Islet precursor cell (in vitro differentiated cells): ENCODE measurements at regions not wholly inside any gene's neighbourhood (a gene's known extent, or its start where the extent isn't known, plus 50 kb on each side); places are given as distances from the start of the nearest gene placed in this dataset.
"Not testable (repeated sequence)": the region's sequence is repeated elsewhere in the genome, so short reads cannot be mapped to it uniquely, and the experiment has no call there.

Experiments used
- DNase-seq: peaks from one replicate; pipeline ENCODE4 v3.0.0-alpha.2; 2018

DNA sequence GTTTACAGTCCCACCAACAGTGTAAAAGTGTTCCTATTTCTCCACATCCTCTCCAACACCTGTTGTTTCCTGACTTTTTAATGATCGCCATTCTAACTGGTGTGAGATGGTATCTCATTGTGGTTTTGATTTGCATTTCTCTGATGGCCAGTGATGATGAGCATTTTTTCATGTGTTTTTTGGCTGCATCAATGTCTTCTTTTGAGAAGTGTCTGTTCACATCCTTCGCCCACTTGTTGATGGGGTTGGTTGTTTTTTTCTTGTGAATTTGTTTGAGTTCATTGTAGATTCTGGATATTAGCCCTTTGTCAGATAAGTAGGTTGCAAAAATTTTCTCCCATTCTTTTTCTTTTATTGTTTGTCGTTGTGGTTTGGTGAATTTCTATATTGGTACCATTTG lies 242.5 kb downstream of the LRIG3 start:
- not testable (repeated sequence) for DNase-seq

DNA sequence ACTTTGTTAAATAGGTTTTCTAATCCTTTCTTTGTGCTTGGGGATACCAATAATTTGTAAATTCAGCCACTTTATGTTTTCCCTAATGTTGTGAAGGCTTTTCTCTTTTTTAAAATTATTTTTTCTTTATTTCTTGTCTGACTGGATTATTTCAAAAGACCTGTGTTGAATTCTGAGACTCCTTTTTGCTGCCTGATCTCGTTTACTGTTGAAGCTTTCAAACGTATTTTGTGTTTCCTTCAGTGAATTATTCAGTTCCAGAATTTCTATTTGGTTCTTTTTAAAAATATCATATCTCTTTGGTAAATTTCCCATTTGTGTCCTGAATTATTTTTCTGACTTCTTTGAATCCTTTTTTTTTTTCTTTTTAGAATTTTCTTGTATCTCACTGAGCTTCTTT lies 241.6 kb downstream of the LRIG3 start:
- DNase-seq, result no peak

DNA sequence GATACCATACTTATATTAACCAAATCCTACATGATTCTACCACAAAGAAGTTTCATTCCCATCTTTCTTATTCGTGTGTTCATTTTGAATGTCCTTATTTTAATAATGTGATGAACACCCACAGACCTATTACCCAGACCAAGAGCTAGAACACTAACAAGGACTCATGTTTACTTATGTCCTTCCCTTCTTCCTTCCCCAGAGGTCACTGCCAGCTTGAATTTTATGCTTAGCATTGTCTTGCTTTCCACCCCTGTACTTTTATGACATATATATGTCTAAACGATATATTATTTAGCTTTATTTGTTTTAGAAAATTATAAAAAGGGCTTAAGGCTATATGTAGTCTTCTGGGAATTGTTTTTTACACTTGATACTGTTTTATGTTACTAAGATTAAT lies 238.6 kb downstream of the LRIG3 start:
- no peak for DNase-seq

DNA sequence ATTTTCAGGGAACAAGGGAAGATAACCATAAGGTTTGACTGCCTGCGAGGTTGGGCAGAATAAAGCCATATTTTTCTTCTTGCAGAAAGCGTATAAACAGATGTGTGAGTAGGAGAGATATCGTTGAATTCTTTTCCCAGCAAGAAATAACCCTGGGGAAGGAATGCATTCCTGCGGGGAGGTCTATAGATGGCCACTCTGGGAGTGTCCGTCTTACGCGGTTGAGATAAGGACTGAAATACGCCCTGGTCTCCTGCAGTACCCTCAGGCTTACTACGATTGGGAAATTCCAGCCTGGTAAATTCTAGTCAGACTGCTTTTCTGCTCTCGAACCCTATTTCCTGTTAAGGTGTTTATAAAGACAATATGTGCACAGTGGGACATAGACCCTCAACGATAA lies 225.0 kb downstream of the LRIG3 start:
- no peak for DNase-seq

DNA sequence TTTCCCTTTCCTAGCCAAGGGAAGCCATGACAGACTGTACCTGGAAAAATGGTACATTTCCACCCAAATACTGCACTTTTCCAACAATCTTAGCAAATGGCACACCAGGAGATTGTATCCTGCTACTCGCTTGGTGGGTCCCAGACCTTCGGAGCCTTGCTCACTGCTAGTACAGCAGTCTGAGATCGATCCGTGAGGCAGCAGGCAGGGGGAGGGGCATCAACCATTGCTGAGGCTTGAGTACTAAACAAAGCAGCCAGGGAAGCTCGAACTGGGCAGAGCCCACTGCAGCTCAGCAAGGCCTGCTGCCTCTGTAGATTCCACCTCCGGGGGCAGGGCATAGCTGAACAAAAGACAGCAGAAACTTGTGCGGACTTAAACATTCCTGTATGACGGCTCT lies 218.8 kb downstream of the LRIG3 start:
- no peak for DNase-seq

DNA sequence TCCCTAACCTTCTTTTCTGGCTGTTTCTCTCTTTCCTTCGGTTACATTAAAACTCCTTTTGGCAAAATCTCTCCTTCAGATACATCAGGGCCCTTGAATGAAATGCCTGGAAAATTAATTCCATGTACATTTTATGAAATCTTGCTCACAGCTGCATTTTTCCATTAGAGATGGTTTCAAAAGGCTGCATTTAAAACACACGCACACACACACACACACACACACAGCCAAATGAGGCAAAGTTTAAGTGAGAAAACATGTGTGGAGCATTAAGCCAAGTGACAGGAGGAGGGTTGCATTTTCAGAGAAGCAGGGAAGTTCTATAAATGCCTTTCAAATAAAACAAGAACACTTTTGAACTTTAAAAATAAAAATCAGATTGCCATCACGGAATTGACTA lies 216.4 kb downstream of the LRIG3 start:
- DNase-seq, result no peak

DNA sequence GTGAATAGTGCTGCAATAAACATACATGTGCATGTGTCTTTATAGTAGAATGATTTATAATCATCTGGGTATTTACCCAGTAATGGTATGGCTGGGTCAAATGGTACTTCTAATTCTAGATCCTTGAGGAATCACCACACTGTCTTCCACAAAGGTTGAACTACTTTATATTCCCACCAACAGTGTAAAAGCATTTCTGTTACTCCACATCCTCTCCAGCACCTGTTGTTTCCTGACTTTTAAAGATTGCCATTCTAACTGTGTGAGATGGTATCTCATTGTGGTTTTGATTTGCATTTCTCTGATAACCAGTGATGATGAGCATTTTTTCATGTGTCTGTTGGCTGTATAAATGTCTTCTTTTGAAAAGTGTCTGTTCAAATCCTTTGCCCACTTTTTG lies 215.5 kb downstream of the LRIG3 start:
- DNase-seq, result not testable (repeated sequence)

DNA sequence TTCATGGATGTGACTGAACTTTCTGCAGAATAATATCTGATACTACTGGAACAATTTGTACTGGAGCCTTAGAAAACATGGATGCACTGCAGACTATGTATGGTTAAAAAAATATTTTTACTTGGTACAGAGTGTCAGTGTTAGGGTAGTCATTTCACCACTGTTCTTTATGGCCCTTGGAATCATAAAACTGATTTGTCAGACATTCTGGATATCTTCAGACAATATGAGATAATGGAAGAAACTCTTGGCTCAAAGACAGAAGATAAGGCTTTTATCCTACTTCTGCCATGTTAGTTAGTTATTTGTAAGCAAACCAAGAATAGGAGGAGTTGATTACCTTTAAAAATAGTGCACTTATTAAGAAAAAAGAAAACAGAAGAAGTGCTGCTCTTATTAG lies 209.4 kb downstream of the LRIG3 start:
- DNase-seq, result no peak

DNA sequence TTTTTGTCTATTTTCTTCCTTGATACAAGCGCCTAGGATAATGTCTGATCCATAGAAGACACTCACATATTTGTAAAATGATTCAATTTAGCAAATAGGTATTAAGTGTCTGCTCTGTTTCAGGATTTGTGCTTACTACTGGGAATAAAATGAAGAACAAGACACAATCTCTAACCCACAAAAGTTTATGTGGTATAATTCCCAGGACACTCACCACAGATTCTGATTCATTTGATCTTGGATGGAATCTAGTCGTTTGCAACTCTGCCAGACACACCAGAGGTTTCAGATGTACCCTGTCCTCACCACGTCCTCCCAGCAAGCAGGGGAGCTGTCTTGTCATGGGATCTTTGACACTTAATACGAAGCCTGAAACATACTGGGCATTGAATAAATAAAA lies 208.3 kb downstream of the LRIG3 start:
- DNase-seq, result no peak

DNA sequence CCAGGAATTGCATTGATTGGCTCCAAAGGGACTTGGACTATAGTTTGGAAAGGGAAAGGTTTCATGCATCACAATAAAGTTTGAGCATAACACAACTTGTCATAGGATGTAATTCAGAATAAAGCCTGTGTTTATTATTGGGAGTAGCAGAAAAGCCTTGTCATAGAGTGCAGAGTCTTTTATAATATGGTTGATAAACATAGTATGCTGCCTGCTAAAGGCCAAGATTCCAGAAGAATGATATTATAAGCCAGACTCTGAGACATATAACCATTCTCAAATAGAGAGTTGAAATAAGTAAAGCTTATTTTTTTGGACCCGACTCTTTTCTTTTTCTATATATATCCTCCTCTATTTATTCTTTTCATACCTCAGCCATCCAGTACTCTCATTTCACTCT lies 207.3 kb downstream of the LRIG3 start:
- DNase-seq, result no peak

DNA sequence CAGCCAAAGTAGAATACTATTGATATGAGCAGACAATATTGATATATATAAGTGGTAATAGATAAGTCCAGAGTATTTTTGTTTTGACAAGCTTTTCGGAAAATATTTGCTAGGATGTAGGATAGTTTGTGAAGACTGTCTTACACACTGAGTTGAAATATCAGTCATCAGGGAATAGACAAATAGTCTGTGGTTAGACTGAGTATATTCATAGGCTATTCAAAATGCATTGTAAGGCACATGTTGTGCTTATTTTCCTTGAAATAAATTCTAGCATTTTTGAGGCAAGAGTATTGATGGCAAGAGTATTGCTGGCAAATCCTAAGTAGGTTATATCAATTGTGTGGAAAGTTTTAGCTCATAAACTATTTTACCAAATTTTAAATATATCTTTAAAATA lies 201.1 kb downstream of the LRIG3 start:
- no peak for DNase-seq

DNA sequence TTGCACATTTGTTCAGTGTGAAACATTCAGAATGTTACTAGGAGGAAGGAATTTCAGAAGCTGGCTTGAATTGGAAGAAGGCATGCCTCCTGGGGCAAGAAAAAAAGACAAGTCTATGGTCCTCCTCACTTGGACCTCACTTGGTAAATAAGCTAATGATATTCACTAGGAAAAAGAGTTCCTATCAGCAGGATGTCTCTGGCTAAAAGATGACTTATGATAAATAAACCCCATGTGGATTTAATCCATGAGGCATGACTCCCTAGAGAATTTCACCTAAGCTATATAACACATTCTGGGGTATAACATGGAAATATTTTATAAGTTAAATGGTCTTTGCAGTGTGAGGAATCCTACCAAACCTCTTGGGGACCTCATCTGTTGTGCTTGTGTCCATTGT lies 199.9 kb downstream of the LRIG3 start:
- DNase-seq, result no peak

DNA sequence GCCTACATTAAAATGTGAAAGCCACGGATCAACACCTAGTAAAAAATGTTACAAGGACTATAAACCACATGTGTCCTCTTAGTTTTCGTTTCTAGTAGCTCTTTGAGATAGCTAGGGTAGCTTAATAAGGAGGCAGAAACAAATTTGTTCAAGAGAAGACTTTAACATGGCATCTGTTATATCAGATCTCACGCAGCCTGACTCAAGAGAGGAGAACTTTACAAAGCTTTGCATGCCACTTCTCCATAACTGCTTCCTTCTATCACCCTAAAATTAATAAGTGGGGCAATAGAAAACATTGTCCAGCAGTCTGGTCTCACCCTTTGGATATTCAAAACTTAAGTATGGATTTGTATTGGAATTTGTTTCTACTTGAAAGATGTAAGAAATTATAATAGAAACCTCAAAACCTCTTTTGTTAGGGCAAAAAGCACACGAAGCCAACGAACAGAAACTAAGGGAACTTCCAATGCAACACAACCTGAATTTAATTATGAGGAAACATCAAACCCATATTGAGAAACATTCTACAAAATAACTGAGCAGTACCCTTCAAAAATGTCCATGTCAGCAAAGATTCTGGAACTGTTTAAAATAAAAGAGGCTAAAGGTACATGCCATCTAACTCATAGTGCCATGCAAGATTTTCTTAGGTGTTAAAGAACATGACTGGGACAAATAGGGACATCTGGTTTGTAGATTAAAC lies 194.8 kb downstream of the LRIG3 start:
- DNase-seq, result no peak

DNA sequence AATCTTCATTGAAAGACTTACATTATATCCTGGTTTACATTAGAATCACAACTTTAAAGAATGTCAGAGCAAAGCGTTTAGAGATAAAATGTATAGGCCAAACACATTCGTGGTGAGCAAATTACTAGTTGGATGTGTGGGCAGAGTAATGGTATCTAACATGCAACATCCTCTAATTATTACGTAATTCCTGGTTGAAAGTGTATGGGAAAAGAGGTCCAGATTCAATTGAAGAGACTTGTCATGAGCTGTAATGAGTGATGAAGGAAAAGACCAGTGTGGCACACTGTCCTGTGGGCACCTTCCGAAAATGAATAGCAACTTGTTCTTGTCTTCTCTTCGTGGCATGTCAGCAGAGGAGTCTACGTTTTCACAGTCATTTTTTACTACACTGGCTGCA lies 192.8 kb downstream of the LRIG3 start:
- DNase-seq, result no peak

DNA sequence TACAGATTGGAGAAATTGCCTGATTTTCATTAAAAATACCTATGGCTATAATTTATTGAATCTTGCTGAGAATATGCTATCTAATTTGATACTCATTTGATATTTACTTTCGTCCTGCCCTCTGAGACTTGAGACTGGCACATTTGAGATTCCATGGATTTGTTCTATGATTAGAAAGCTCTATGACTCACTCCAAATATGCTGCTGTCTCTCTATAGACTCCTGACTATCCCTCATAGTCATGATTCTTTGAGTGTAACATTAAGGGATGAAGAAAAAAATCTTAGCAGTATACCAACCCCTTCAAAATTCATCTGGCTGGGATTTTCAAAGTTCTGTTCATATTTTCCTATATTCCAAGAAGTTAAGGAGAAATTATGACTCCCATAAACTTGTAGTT lies 191.9 kb downstream of the LRIG3 start:
- DNase-seq, result no peak

DNA sequence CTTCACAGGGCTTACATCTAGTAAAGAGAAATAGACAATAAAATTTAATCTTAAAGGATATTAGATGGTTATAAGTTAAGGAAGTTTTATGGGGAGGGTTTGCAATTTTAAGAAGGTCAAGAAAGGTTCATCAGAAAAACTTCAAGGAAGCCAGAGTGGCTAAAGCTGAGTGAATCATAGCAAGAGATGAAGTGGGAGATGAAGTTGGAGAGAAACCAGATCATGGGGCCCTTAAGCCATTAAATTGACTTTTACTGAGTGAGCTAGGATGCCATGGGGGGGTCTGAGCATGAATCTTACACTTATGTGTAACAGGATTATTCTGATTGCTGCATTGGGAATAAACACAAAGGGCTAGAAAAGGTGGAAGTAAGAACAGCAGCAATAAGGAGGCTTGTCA lies 189.2 kb downstream of the LRIG3 start:
- no peak for DNase-seq

DNA sequence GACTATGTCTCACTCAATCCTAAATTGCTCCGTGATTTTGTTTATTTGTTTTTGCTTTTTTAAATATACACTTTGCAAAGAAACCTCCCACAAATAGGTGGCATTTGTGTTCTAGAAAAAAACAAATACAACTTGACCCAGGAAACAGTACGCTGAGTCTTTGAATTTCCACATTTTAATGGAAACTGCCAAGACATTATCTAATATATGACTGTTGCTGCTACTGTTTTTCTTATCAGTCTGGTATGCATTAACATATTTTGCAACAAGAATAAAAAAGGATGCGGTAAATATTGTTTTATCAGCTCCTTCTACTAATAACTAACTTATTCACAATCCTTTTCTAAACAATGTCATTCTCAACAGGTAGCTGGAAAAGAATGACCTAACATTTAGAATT lies 187.4 kb downstream of the LRIG3 start:
- DNase-seq, result no peak

DNA sequence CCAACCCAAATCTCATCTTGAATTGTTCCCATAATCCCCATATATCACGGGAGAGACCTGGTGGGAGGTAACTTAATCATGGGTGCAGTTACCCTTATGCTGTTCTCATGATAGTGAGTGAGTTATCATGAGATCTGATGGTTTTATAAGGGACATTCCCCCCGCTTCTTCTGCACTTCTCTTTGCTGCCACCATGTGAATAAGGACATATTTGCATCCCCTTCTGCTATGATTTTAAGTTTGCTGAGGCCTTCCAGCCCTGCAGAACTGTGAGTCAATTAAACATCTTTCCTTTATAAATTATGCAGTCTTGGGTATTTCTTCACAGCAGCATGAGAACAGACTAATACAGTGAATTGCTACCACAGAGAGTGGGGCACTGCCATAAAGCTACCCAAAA lies 179.1 kb downstream of the LRIG3 start:
- no peak for DNase-seq

DNA sequence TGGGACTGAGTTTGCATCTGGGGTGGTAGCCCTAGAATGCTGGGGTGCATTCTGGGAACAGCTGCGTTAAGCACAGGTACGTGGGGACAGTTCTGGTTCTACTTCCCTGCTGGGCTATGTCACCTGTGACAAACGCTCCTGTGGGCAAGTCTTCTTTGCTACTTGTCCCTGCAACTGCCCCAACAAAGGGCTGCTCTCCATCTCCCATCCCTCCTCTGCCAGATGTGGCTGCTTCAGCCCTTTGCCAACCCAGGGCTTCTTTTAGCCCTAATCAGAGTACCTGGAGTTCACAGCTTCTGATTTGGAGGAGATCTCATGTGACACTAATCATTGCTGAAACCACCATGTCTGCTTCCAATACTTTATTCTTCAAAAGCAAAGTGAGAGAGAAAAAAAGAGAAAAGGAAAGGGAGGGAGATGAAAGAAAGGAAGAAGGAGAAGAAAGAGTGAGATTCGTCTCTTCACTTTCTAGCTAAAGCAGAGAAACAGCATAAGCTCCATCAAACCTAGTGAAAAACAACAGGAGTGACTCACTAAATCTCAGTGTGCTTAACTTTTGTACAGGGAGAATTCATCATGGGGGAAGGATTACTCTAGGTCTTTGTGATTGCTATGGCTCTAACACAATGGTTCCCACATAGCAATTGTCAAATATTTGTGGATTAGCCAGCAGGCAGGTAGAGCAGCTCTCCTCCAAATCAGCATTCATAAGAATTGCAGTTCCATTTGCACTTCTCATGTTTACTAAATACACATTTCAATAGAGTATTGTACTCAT lies 174.8 kb downstream of the LRIG3 start:
- no peak for DNase-seq

DNA sequence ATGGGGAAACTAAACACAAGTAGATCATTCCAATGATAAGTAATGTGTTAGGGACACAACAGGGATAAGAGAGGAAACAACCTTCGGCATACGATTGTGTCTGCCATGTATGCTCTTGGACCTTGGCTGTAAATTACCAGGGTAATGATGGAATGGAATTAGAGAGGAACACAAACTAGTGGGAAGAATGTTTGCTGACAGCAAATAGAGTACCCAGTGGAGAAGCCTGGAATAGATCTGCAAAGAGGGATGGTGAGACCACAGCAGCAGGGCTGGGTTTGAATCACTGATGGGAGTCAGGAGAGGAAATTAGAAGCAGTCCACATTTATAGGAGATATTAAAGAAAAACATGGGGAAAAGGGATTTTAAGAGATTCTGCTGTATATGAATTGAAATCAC lies 172.8 kb downstream of the LRIG3 start:
- DNase-seq, result no peak

DNA sequence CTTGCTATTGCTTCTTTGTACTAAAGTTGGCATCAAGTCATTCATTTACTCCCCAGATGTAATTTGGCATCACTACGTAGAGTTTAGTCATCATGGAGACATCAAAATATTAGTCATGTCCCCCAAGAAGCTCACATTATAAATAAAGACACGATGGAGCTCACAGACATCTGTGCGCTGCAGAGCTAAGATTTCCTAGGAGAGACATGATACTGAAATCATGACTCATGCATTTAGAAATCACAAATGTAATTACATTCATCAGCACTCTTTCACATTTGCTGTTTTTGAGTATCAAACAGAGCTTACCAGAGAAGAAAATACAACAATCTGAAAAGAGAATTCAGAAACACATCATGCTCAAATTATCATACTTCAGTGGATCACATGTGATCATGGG lies 169.8 kb downstream of the LRIG3 start:
- DNase-seq, result no peak

DNA sequence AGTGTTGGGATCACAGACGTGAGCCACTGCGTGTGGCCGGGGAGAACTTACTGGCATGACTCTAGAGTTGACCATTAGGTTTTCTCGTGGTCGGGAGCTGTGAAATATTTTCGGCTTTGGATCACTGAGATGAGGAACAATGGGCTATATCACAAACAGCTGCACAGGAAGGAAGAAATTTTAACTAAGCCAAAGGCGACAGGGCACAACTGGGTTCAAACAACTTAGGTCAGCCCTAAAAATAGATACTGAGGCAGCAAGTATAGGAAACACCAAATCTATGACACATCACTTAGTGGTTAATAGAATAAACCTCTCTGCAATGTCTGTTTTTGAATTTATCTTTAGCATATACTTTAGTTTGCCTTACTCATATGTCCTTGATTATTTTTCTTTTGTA lies 162.9 kb downstream of the LRIG3 start:
- no peak for DNase-seq

DNA sequence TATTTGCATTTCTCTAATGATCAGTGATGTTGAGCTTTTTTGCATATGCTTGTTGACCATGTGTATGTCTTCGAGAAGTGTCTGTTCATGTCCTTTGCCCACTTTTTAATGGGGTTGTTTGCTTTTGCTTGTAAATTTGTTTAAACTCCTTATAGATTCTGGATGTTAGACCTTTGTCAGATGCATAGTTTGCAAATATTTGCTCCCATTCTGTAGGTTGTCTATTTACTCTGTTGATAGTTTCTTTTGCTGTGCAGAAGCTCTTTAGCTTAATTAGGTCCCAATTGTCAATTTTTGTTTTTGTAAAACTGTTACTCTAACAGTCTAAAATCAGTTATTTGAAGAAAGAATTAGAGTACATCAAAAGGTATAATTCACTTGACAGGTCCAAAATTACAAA lies 160.6 kb downstream of the LRIG3 start:
- not testable (repeated sequence) for DNase-seq

DNA sequence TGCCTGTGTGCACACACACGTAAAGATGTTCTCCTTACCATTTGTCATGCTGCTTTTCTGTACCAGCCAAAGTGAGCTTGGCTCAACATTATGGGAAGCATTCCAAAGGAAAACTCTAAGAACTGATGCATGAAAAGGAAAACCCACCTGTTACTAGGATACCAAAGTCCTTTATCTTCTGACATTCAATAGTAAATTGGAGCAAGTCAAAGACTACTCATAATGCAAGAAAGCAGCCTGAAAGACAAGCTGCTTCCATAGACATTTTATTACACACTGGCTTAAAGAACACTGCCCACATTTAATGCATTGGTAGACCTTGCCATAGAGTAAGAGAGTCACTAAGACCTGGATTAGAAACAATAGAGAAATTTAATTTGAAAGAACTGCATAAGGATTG lies 159.0 kb downstream of the LRIG3 start:
- no peak for DNase-seq
